CD4-positive, alpha-beta T cell treated with Interleukin-4 for 4 hours (primary cell): ENCODE measurements at regions not wholly inside any gene's neighbourhood (a gene's known extent, or its start where the extent isn't known, plus 50 kb on each side); places are given as distances from the start of the nearest gene placed in this dataset.
"Not testable (repeated sequence)": the region's sequence is repeated elsewhere in the genome, so short reads cannot be mapped to it uniquely, and the experiment has no call there.

Experiments
- DNase-seq: peaks from one replicate; pipeline ENCODE4 v3.0.0-alpha.2; 2020

- DNase-seq = no peak
Observed at GRCh38 chr9:13461414-13461991, 182.0 kb upstream of the MPDZ start.

- DNase-seq = no peak
Observed at GRCh38 chr9:13459071-13459470, 179.6 kb upstream of the MPDZ start.

- no peak for DNase-seq
Observed at GRCh38 chr9:13457795-13458194, 178.3 kb upstream of the MPDZ start.

- no peak for DNase-seq
Observed at GRCh38 chr9:13450723-13451122, 171.2 kb upstream of the MPDZ start.

GRCh38 chr9:13448482-13448881 lies 169.0 kb upstream of the MPDZ start:
- DNase-seq = no peak

- no peak for DNase-seq
Observed at GRCh38 chr9:13447843-13448422, 168.4 kb upstream of the MPDZ start.

- DNase-seq = no peak
Observed at GRCh38 chr9:13446938-13447842, 167.7 kb upstream of the MPDZ start.

- DNase-seq = no peak
Observed at GRCh38 chr9:13446286-13446937, 166.9 kb upstream of the MPDZ start.

- no peak for DNase-seq
Observed at GRCh38 chr9:13445103-13445500, 165.6 kb upstream of the MPDZ start.

- DNase-seq = no peak
Observed at GRCh38 chr9:13444245-13445102, 165.0 kb upstream of the MPDZ start.

- DNase-seq = no peak
Observed at GRCh38 chr9:13443346-13444244, 164.1 kb upstream of the MPDZ start.

GRCh38 chr9:13439685-13440476 lies 160.4 kb upstream of the MPDZ start:
- DNase-seq = no peak

- DNase-seq = no peak
Observed at GRCh38 chr9:13437866-13438265, 158.4 kb upstream of the MPDZ start.

- no peak for DNase-seq
Observed at GRCh38 chr9:13436591-13436990, 157.1 kb upstream of the MPDZ start.

- not testable (repeated sequence) for DNase-seq
Observed at GRCh38 chr9:13433453-13433852, 154.0 kb upstream of the MPDZ start.

- no peak for DNase-seq
Observed at GRCh38 chr9:13432904-13433303, 153.4 kb upstream of the MPDZ start.

GRCh38 chr9:13431692-13432091 lies 152.2 kb upstream of the MPDZ start:
- DNase-seq = no peak

GRCh38 chr9:13431222-13431536 lies 151.7 kb upstream of the MPDZ start:
- no peak for DNase-seq

GRCh38 chr9:13430368-13431221 lies 151.1 kb upstream of the MPDZ start:
- no peak for DNase-seq
